H1 (cell line): ENCODE measurements at regions not wholly inside any gene's neighbourhood (a gene's known extent, or its start where the extent isn't known, plus 50 kb on each side); places are given as distances from the start of the nearest gene placed in this dataset.

Experiments
- CTCF ChIA-PET: fragments of 300-600 bp; sonication (Branson Sonifier 250); formaldehyde crosslinking; loops from one replicate; lab custom pipeline; 2021; ENCODE audit not compliant: partially characterized antibody; lab: Charles Lee
- POLR2A ChIA-PET: fragments of 300-600 bp; sonication (Branson Sonifier 250); formaldehyde crosslinking; loops from one replicate; lab custom pipeline; 2021; ENCODE audit warnings: inconsistent platforms; ENCODE audit not compliant: partially characterized antibody; lab: Charles Lee
- DNase-seq, 2 experiments: peaks; one replicate each; pipeline versions ENCODE4 v3.0.0 to v3.0.0-alpha.2; 2010 to 2022; ENCODE audit warnings: low spot score in 2 of 2, low read depth in 1 of 2, mixed read lengths in 1 of 2
- FAIRE-seq: peaks from 2 replicates; lab custom pipeline; 2011; peaks lifted over from hg19 to GRCh38; lab: Jason Lieb, UNC
- H2AFZ ChIP-seq: 2 replicates; pipeline ENCODE4 v1.8.1; 2012; ENCODE audit warnings: low read length, inconsistent platforms
- H2AK5ac ChIP-seq: 2 replicates; pipeline ENCODE4 v1.6.1; 2013; ENCODE audit warnings: low read depth, low read length
- H2BK120ac ChIP-seq: replicated peaks from 2 replicates; pipeline ENCODE3; 2013; ENCODE audit warnings: low read depth, low read length, inconsistent platforms
- H2BK12ac ChIP-seq: 2 replicates; pipeline ENCODE4 v1.6.1; 2013; ENCODE audit warnings: low read depth, low read length
- H2BK15ac ChIP-seq: 2 replicates; pipeline ENCODE4 v1.6.1; 2013; ENCODE audit warnings: low read length
- H2BK20ac ChIP-seq: 2 replicates; pipeline ENCODE4 v1.6.1; 2013; ENCODE audit warnings: low read length
- H2BK5ac ChIP-seq: 2 replicates; pipeline ENCODE4 v1.6.1; 2013; ENCODE audit warnings: low read depth, low read length
- H3K14ac ChIP-seq: 2 replicates; pipeline ENCODE4 v1.6.1; 2013; ENCODE audit warnings: inconsistent platforms; ENCODE audit not compliant: insufficient read length
- H3K18ac ChIP-seq: 2 replicates; pipeline ENCODE4 v1.6.1; 2013; ENCODE audit warnings: low read length; ENCODE audit errors: extremely low read depth
- H3K23ac ChIP-seq: 2 replicates; pipeline ENCODE4 v1.6.1; 2013; ENCODE audit warnings: inconsistent platforms; ENCODE audit not compliant: insufficient read length
- H3K23me2 ChIP-seq: 2 replicates; pipeline ENCODE4 v1.6.1; 2013; ENCODE audit warnings: low read depth, low read length
- H3K27ac ChIP-seq: 2 replicates; pipeline ENCODE4 v1.6.1; 2011; ENCODE audit warnings: low read depth, low read length, inconsistent platforms
- H3K27me3 ChIP-seq, 4 experiments: replicated peaks in 1 of 4; 1 replicate in 1 of 4; 2 replicates in 3 of 4; pipeline versions ENCODE4 v1.6.1 to v1.8.1; 2011 to 2013; ENCODE audit warnings: low read length in 3 of 4, mild to moderate bottlenecking in 3 of 4, inconsistent platforms in 2 of 4, mixed read lengths in 2 of 4, moderate library complexity in 1 of 4; ENCODE audit not compliant: control insufficient read depth in 3 of 4, insufficient read depth in 3 of 4; ENCODE audit errors: extremely low read depth in 1 of 4
- H3K36me3 ChIP-seq, 4 experiments: 2 replicates each; pipeline versions ENCODE4 v1.6.1 to v1.8.1; 2011 to 2013; ENCODE audit warnings: mild to moderate bottlenecking in 4 of 4, low read length in 3 of 4, moderate library complexity in 2 of 4, control low read depth in 1 of 4, inconsistent platforms in 1 of 4; ENCODE audit not compliant: insufficient read depth in 4 of 4, control insufficient read depth in 2 of 4
- H3K4ac ChIP-seq: replicated peaks from 2 replicates; pipeline ENCODE3; 2013; ENCODE audit warnings: low read length, low read depth, mixed read lengths, inconsistent platforms; ENCODE audit not compliant: insufficient read length
- H3K4me1 ChIP-seq, 4 experiments: replicated peaks in 1 of 4; 1 replicate in 1 of 4; 2 replicates in 3 of 4; pipeline versions ENCODE4 v1.6.1 to v1.8.1; 2011 to 2013; ENCODE audit warnings: low read length in 3 of 4, inconsistent platforms in 2 of 4, mixed read lengths in 1 of 4; ENCODE audit not compliant: insufficient read depth in 4 of 4, control insufficient read depth in 3 of 4
- H3K4me2 ChIP-seq, 2 experiments: 2 replicates each; pipeline versions ENCODE4 v1.6.1 to v1.8.1; 2011 to 2013; ENCODE audit warnings: low read depth in 2 of 2, low read length in 2 of 2, control low read depth in 1 of 2, inconsistent platforms in 1 of 2, mild to moderate bottlenecking in 1 of 2; ENCODE audit not compliant: insufficient read depth in 1 of 2
- H3K4me3 ChIP-seq, 4 experiments: fragments of 200-600, 300-600 bp in 1 of 4; sonication (generic), shearing (Covaris generic), sonication (Bioruptor Twin) in 1 of 4; 2 replicates each; pipeline versions ENCODE4 v1.5.1 to v1.8.1; 2011 to 2016; ENCODE audit warnings: low read length in 4 of 4, low read depth in 3 of 4, control low read depth in 2 of 4, inconsistent platforms in 2 of 4, mild to moderate bottlenecking in 2 of 4, mixed read lengths in 1 of 4, moderate library complexity in 1 of 4; ENCODE audit not compliant: insufficient read depth in 2 of 4; ENCODE audit errors: extremely low read depth in 1 of 4
- H3K56ac ChIP-seq: replicated peaks from 2 replicates; pipeline ENCODE3; 2013; ENCODE audit warnings: low read depth, mild to moderate bottlenecking, mixed read lengths, low read length, inconsistent platforms; ENCODE audit not compliant: insufficient read length
- H3K79me1 ChIP-seq: 2 replicates; pipeline ENCODE4 v1.6.1; 2013; ENCODE audit warnings: low read depth, low read length, control low read depth
- H3K79me2 ChIP-seq, 2 experiments: 2 replicates each; pipeline versions ENCODE4 v1.6.1 to v1.8.1; 2012 to 2013; ENCODE audit warnings: low read length in 2 of 2, mild to moderate bottlenecking in 2 of 2, inconsistent platforms in 1 of 2; ENCODE audit not compliant: insufficient read depth in 2 of 2, control insufficient read depth in 1 of 2
- H3K9ac ChIP-seq, 4 experiments: replicated peaks in 1 of 4; 1 replicate in 1 of 4; 2 replicates in 3 of 4; pipeline versions ENCODE4 v1.6.1 to v1.8.1; 2011 to 2013; ENCODE audit warnings: low read depth in 3 of 4, low read length in 3 of 4, control low read depth in 2 of 4, mild to moderate bottlenecking in 2 of 4, moderate library complexity in 2 of 4, inconsistent platforms in 1 of 4; ENCODE audit errors: extremely low read depth in 1 of 4
- H3K9me3 ChIP-seq, 2 experiments: 2 replicates each; pipeline versions ENCODE4 v1.6.1 to v1.8.1; 2012 to 2013; ENCODE audit warnings: mild to moderate bottlenecking in 2 of 2, moderate library complexity in 2 of 2, control low read depth in 1 of 2, inconsistent platforms in 1 of 2, low read depth in 1 of 2, low read length in 1 of 2, mixed read lengths in 1 of 2; ENCODE audit not compliant: insufficient read depth in 2 of 2
- H4K20me1 ChIP-seq, 2 experiments: replicated peaks in 1 of 2; 2 replicates each; pipeline versions ENCODE3 to v1.8.1; 2011 to 2013; ENCODE audit warnings: inconsistent platforms in 2 of 2, low read length in 2 of 2, mild to moderate bottlenecking in 1 of 2; ENCODE audit not compliant: insufficient read depth in 2 of 2, control insufficient read depth in 1 of 2
- H4K5ac ChIP-seq: 2 replicates; pipeline ENCODE4 v1.6.1; 2013; ENCODE audit warnings: low read length, low read depth, mixed read lengths, inconsistent platforms; ENCODE audit not compliant: insufficient read length
- H4K8ac ChIP-seq: 2 replicates; pipeline ENCODE4 v1.8.0; 2013; ENCODE audit warnings: mild to moderate bottlenecking, moderate library complexity, low read length, inconsistent platforms; ENCODE audit not compliant: insufficient read depth; ENCODE audit errors: extremely low read depth
- H4K91ac ChIP-seq: replicated peaks from 2 replicates; pipeline ENCODE3; 2013; ENCODE audit warnings: low read length, mixed read lengths, inconsistent platforms; ENCODE audit not compliant: insufficient read length
- CBX8 ChIP-seq: fragments of 300-800, 300-1000 bp; sonication (generic); IDR thresholded peaks from 2 replicates; pipeline ENCODE4 v1.7.1; 2016; ENCODE audit warnings: low read depth, low read length, borderline replicate concordance
- CEBPB ChIP-seq: IDR thresholded peaks from 2 replicates; pipeline ENCODE4 v1.6.1; 2012; ENCODE audit warnings: low read depth, low read length
- CREB1 ChIP-seq: IDR thresholded peaks from 2 replicates; pipeline ENCODE4 v1.6.1; 2012; ENCODE audit warnings: inconsistent platforms
- CTBP2 ChIP-seq: IDR thresholded peaks from 2 replicates; pipeline ENCODE4 v1.7.0; 2011; ENCODE audit warnings: borderline replicate concordance, mild to moderate bottlenecking, moderate library complexity, mixed read lengths, low read length; ENCODE audit not compliant: insufficient read depth, insufficient read length
- E2F6 ChIP-seq: IDR thresholded peaks from 2 replicates; pipeline ENCODE4 v1.6.1; 2012; ENCODE audit warnings: inconsistent platforms
- GABPA ChIP-seq: IDR thresholded peaks from 2 replicates; pipeline ENCODE4 v1.6.1; 2011; ENCODE audit warnings: mild to moderate bottlenecking, low read length, moderate library complexity, borderline replicate concordance; ENCODE audit not compliant: insufficient read depth
- GTF2F1 ChIP-seq: IDR thresholded peaks from 2 replicates; pipeline ENCODE4 v1.6.1; 2012; ENCODE audit warnings: low read depth, low read length, improper control_type of control experiment, borderline replicate concordance
- KDM5A ChIP-seq: fragments of 200-600 bp; IDR thresholded peaks from 2 replicates; pipeline ENCODE4 v1.7.1; 2012; ENCODE audit warnings: mild to moderate bottlenecking, low read length, inconsistent platforms, mixed read lengths
- POLR2A ChIP-seq, 2 experiments: IDR thresholded peaks; 1 replicate in 1 of 2; 2 replicates in 1 of 2; pipeline ENCODE4 v1.6.1; 2011; ENCODE audit warnings: low read depth in 2 of 2, low read length in 2 of 2, mild to moderate bottlenecking in 2 of 2; ENCODE audit errors: control extremely low read depth in 1 of 2
- RBBP5 ChIP-seq: IDR thresholded peaks from 2 replicates; pipeline ENCODE4 v1.7.1; 2012; ENCODE audit warnings: low read depth, mild to moderate bottlenecking, inconsistent platforms, low read length, moderate library complexity, borderline replicate concordance
- SIX5 ChIP-seq: IDR thresholded peaks from 2 replicates; pipeline ENCODE4 v1.6.1; 2011; ENCODE audit warnings: mild to moderate bottlenecking, low read depth, low read length
- SP1 ChIP-seq: IDR thresholded peaks from 2 replicates; pipeline ENCODE4 v1.6.1; 2011; ENCODE audit warnings: low read depth, low read length
- WGBS, 2 experiments: shearing (Covaris generic) in 1 of 2; methylation state at CpG; one replicate each; pipeline versions ENCODE4 v1.1.6 to v1.1.7; 2013 to 2015; ENCODE audit warnings: low lambda C conversion rate in 2 of 2, mixed read lengths in 2 of 2, inconsistent platforms in 1 of 2, low coverage in 1 of 2, missing lambda C conversion rate in 1 of 2; ENCODE audit not compliant: insufficient replicate concordance in 2 of 2, insufficient coverage in 1 of 2, insufficient read length in 1 of 2; ENCODE audit errors: extremely low coverage in 1 of 2, missing lambda C conversion rate in 1 of 2; 5-methylcytosine and 5-hydroxymethylcytosine counted together

GRCh38 chr10:10623958-10624566, 393.6 kb upstream of the CELF2 start:
- Histone ChIP-seq H3K79me2 (no peaks in the 10 kb centered on the region), H3K36me3 (no peaks in the 10 kb centered on the region), H3K9me3 (no peaks in the 10 kb centered on the region), H3K79me1 (no peaks in the 10 kb centered on the region), H4K20me1 (no peaks in the 10 kb centered on the region), H2AK5ac (no peak overlapping the region), H2BK120ac (no peak overlapping the region), H2BK12ac (no peak overlapping the region), H4K5ac (no peak overlapping the region), H3K4me3 (no peak overlapping the region), H2AFZ (no peak overlapping the region), H3K27ac (no peak overlapping the region), H3K56ac (no peak overlapping the region), H3K9ac (no peak overlapping the region), H2BK5ac (no peak overlapping the region), H3K18ac (no peak overlapping the region), H2BK15ac (no peak overlapping the region), H3K23me2 (no peaks in the 10 kb centered on the region), H2BK20ac (no peak overlapping the region), H3K27me3 (no peaks in the 10 kb centered on the region), H3K4me1 (no peaks in the 10 kb centered on the region), H3K4ac (no peak overlapping the region), H3K4me2 (no peak overlapping the region), H4K8ac (no peak overlapping the region), H3K14ac (no peak overlapping the region), H4K91ac (no peak overlapping the region), H3K23ac (no peak overlapping the region)
- 91% methylated on average over 6 of the region's 6 CpGs; no CpG with 5 or more reads in 1 of the 2 experiments for WGBS, 2 experiments
- DNase-seq (no peak), FAIRE-seq (no peak)
- POLR2A ChIA-PET = no interaction called here
- CTCF ChIA-PET = interaction anchor here (0.6 kb wide), 1 partner anchor 1016 kb away, joined by 3 read pairs; no protein-coding TSS in a partner anchor
- TF ChIP-seq POLR2A (IDR thresholded peaks at IDR 0.05; ENCODE audit: control extremely low read depth in 1 of 2, low read depth in 2 of 2, low read length in 2 of 2) = no peak
- no peak for TF ChIP-seq E2F6
- TF ChIP-seq GABPA = no peak
- TF ChIP-seq CBX8 = no peak
- no peak for TF ChIP-seq CEBPB
- no peak for TF ChIP-seq GTF2F1
- TF ChIP-seq SIX5 = no peak
- no peak for TF ChIP-seq KDM5A
- TF ChIP-seq RBBP5 = no peak
- TF ChIP-seq SP1 = no peak
- no peak for TF ChIP-seq CTBP2
- no peak for TF ChIP-seq CREB1
